C4-2B (cell line): ENCODE measurements at regions not wholly inside any gene's neighbourhood (a gene's known extent, or its start where the extent isn't known, plus 50 kb on each side); places are given as distances from the start of the nearest gene placed in this dataset.
"Not testable (repeated sequence)": the region's sequence is repeated elsewhere in the genome, so short reads cannot be mapped to it uniquely, and the experiment has no call there.

Experiments
- H3K27ac ChIP-seq: fragments of 450-650 bp; 2 replicates; pipeline ENCODE4 v1.5.1; 2017
- CTCF ChIP-seq: fragments of 450-650 bp; conservative IDR thresholded peaks from 2 replicates; pipeline ENCODE4 v1.5.1; 2017; ENCODE audit warnings: mild to moderate bottlenecking
- ZFX ChIP-seq: fragments of 450-650 bp; IDR thresholded peaks from 2 replicates; pipeline ENCODE4 v1.6.1; 2017

- H3K27ac ChIP-seq = no peak overlapping the region
- TF ChIP-seq CTCF (no peak), ZFX (no peak)
Observed at GRCh38 chr12:9328065-9328464, 119.9 kb upstream of the PZP start.

- H3K27ac ChIP-seq = no peak overlapping the region
- TF ChIP-seq CTCF (no peak), ZFX (no peak)
Observed at GRCh38 chr12:9327320-9327719, 119.1 kb upstream of the PZP start.

GRCh38 chr12:9326849-9327248, 118.7 kb upstream of the PZP start:
- H3K27ac ChIP-seq = not testable (repeated sequence)

- H3K27ac ChIP-seq = no peak overlapping the region
- TF ChIP-seq ZFX (no peak), CTCF (no peak)
Observed at GRCh38 chr12:9326085-9326484, 117.9 kb upstream of the PZP start.

- TF ChIP-seq CTCF (no peak), ZFX (no peak)
- no peak overlapping the region for H3K27ac ChIP-seq
Observed at GRCh38 chr12:9325471-9325870, 117.3 kb upstream of the PZP start.

GRCh38 chr12:9324782-9325181, 116.6 kb upstream of the PZP start:
- no peak overlapping the region for H3K27ac ChIP-seq
- TF ChIP-seq CTCF = no peak
- TF ChIP-seq ZFX = no peak

- TF ChIP-seq CTCF (no peak), ZFX (no peak)
- no peak overlapping the region for H3K27ac ChIP-seq
Observed at GRCh38 chr12:9323144-9323681, 115.0 kb upstream of the PZP start.

GRCh38 chr12:9319842-9320173, 111.6 kb upstream of the PZP start:
- TF ChIP-seq CTCF (no peak), ZFX (no peak)
- H3K27ac ChIP-seq = no peak overlapping the region
